ENCODE measurements at regions not wholly inside any gene's neighbourhood (a gene's known extent, or its start where the extent isn't known, plus 50 kb on each side); places are given as distances from the start of the nearest gene placed in this dataset.

DNA sequence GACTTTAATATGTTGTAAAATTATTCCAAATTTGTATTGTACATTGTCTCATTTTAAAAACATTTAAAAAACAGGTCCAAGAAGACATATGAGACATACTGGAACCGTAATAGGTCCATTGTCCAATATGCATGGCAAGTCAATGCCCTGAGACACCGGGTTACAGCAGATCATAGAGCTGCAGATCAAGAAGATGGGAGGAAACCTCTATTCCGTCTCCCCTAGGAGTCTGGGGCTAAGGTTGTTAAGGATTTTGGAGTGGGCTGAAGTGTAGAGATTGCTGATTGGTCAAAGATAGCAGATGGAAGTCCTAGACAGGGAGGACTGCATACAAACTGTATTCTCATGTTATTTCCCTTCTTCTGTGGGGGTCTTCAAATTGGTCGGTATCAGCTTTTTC is 108.3 kb upstream of the PLEKHA5 start:
- TF ChIP-seq TEAD4 (IDR thresholded peaks at IDR 0.05), result no peak
- TF ChIP-seq YY1 (IDR thresholded peaks at IDR 0.05; ENCODE audit: low read depth), result no peak
- no peak for TF ChIP-seq REST (IDR thresholded peaks at IDR 0.05; ENCODE audit: low read depth)
- no peak for TF ChIP-seq USF1 (IDR thresholded peaks at IDR 0.05)
- no peak for TF ChIP-seq TCF12 (IDR thresholded peaks at IDR 0.05; ENCODE audit: low read depth)
- TF ChIP-seq NFIC (IDR thresholded peaks at IDR 0.05), result no peak
- TF ChIP-seq, protein P1, sequence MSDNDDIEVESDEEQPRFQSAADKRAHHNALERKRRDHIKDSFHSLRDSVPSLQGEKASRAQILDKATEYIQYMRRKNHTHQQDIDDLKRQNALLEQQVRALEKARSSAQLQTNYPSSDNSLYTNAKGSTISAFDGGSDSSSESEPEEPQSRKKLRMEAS (IDR thresholded peaks at IDR 0.05), result no peak
- no peak for TF ChIP-seq RAD21 (IDR thresholded peaks at IDR 0.05; ENCODE audit: low read depth)
- no peak for TF ChIP-seq CREB1 (IDR thresholded peaks at IDR 0.05; ENCODE audit: low read depth)
- TF ChIP-seq EP300 (IDR thresholded peaks at IDR 0.05; ENCODE audit: borderline replicate concordance), result no peak
- TF ChIP-seq CEBPB (IDR thresholded peaks at IDR 0.05), result no peak
- TF ChIP-seq FOXM1 (IDR thresholded peaks at IDR 0.05; ENCODE audit: borderline replicate concordance, low read depth), result no peak
- TF ChIP-seq ZBTB7A (IDR thresholded peaks at IDR 0.05; ENCODE audit: low read depth), result no peak
- no peak for TF ChIP-seq EGR1 (IDR thresholded peaks at IDR 0.05)
- no peak for TF ChIP-seq TAF1 (IDR thresholded peaks at IDR 0.05; ENCODE audit: low read depth)

DNA sequence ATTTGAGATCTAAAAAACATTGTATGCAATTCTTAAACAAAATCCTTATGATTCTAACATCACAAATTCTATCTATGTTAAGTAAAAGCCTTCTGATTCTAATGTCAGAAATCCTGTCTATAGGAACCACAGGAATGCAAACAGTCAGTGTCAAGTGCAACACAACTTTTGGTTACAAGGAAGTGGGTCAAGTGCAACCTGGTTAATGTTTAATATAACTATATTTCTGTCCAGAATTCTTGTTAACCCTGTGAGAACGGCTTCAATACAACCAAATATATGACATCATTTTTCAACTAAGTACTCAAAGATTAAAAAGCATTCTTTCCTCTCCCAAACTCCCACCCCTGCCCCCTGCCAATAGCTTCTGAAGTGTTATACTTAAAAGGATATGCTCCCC is 107.9 kb upstream of the PLEKHA5 start:
- TF ChIP-seq TCF12 (IDR thresholded peaks at IDR 0.05; ENCODE audit: low read depth) (no peak), REST (IDR thresholded peaks at IDR 0.05; ENCODE audit: low read depth) (no peak), ZBTB7A (IDR thresholded peaks at IDR 0.05; ENCODE audit: low read depth) (no peak), CREB1 (IDR thresholded peaks at IDR 0.05; ENCODE audit: low read depth) (no peak), EGR1 (IDR thresholded peaks at IDR 0.05) (no peak), TEAD4 (IDR thresholded peaks at IDR 0.05) (no peak), RAD21 (IDR thresholded peaks at IDR 0.05; ENCODE audit: low read depth) (no peak), NFIC (IDR thresholded peaks at IDR 0.05) (no peak)

DNA sequence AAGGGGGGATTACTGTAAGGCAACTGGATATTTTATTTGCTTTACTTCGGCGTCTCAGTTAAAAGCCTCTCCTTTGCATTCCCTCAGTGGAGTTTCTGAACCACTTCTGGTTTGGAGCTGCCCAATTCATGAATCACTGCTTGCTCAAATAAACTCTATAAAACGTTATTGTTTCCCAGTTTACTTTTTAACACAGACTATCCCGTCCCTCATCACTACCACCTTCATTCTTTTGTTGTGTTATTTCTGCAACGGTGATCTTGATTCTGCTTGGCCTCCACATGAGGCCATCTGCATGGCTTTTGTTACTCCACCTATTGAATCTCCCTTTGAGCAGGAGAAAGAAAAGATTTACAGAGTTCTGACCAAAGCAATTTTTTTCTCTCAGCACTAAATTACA is 104.0 kb upstream of the PLEKHA5 start:
- TF ChIP-seq NFIC (IDR thresholded peaks at IDR 0.05), result no peak
- TF ChIP-seq EP300 (IDR thresholded peaks at IDR 0.05; ENCODE audit: borderline replicate concordance), result no peak
- TF ChIP-seq RAD21 (IDR thresholded peaks at IDR 0.05; ENCODE audit: low read depth), result no peak
- no peak for TF ChIP-seq CREB1 (IDR thresholded peaks at IDR 0.05; ENCODE audit: low read depth)
- TF ChIP-seq USF1 (IDR thresholded peaks at IDR 0.05), result no peak
- no peak for TF ChIP-seq TAF1 (IDR thresholded peaks at IDR 0.05; ENCODE audit: low read depth)

GRCh38 chr12:19026034-19026433 is 103.5 kb upstream of the PLEKHA5 start:
- no peak for TF ChIP-seq REST (IDR thresholded peaks at IDR 0.05; ENCODE audit: low read depth)
- no peak for TF ChIP-seq TCF12 (IDR thresholded peaks at IDR 0.05; ENCODE audit: low read depth)
- TF ChIP-seq FOXM1 (IDR thresholded peaks at IDR 0.05; ENCODE audit: borderline replicate concordance, low read depth), result no peak
- TF ChIP-seq EP300 (IDR thresholded peaks at IDR 0.05; ENCODE audit: borderline replicate concordance), result no peak

DNA sequence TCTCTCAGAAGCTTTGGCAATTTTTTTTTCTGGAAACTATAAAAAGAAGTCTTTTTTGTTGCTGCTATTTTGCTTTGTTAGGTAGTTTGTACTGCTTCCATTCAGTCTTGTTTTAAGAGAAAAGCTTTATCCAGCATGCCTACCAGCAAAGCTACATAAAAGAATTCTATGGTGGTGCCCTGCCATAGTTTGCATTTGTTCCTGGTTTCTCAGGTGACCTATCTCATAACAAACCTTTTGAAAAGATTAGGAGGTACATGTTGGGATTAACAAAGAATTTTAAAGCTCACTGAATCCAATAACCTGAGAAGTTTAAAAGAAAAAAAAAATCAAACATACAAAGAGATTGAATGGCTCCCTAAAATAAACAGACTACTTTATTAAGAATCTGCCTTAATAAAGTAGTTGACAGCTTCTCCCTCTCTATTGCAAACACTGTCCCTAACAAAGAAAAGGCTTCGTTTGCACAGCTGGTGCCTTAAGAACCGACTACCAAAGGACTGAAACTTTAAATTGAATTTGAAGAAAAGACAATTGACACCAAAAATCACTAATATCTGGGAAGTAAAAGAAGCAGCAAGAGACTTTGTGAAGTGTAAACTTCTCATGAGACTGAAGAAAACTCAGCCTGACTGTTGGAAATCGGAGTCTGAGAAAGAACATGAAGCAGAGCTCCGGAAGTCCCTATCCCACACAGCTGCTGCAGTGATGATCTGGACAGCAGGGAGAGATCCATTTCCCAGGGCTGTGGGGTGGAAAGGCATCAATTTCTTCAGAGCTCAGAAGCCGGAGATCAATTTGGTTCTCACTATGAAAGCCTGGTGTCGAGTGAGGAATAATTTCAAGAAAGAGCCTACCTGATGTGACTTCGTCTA is 102.7 kb upstream of the PLEKHA5 start:
- no peak for TF ChIP-seq YY1 (IDR thresholded peaks at IDR 0.05; ENCODE audit: low read depth)
